CD4-positive, alpha-beta T cell treated with Interleukin-15 for 4 hours (primary cell): ENCODE measurements at regions not wholly inside any gene's neighbourhood (a gene's known extent, or its start where the extent isn't known, plus 50 kb on each side); places are given as distances from the start of the nearest gene placed in this dataset.

ENCODE experiments used
- DNase-seq: peaks from one replicate; pipeline ENCODE4 v3.0.0-alpha.2; 2020; ENCODE audit warnings: low spot score

DNA sequence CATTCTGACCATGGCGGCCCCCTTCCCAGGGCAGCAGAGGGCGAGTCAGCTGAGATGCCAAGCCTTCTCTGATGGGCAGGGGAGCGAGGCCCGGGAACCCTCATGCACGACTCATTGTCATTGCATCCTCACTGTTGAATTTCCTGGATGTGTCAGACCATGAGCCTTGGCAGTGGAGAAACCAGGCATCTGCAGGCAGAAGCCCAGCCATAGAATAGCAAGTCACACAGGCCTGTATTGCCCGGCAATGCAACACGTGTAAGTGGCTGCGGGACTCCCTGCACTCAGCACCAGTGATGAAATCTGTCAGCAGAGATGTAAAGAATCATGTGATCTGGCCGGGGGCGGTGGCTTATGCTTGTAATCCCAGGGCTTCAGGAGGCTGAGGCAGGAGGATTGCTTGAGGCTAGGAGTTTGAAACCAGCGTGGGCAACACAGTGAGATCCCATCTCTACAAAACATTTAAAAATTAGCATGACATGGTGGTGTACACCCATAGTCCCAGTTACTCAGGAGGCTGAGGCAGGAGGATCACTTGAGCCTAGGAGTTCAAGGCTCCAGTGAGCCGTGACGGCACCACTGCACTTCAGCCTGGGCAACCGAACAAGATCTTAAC is 199.7 kb downstream of the KATNAL1 start:
- no peak for DNase-seq

GRCh38 chr13:30107121-30107520 is 200.2 kb downstream of the KATNAL1 start:
- DNase-seq, result no peak

DNA sequence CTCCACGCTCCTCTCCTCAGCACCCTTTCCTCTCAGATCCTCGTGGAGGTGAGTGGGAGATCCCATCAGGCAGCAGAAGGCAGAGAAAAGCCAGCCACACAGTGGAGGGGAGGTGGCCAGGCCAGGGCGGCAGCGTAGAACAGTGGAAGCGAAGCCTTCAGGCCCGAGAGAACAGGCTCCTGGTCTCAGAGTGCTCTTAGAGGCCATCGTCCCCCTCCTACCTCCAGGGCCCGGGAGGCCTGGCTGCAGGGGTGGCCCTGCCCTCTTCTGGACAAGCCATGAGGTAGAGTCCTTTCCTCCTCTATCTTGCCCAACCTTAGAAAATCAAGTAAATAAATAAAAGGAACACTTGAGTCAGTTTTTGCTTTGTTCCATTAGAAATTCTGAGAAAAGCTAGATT is 202.0 kb downstream of the KATNAL1 start:
- DNase-seq, result no peak

- no peak for DNase-seq
These were observed 204.1 kb downstream of the KATNAL1 start for GRCh38 chr13:30103161-30103840.

- DNase-seq, result no peak
These were observed 207.1 kb downstream of the KATNAL1 start for GRCh38 chr13:30100226-30100625.

- no peak for DNase-seq
These were observed 209.7 kb downstream of the KATNAL1 start for GRCh38 chr13:30097701-30098100.

GRCh38 chr13:30097089-30097488 is 210.3 kb downstream of the KATNAL1 start:
- no peak for DNase-seq

DNA sequence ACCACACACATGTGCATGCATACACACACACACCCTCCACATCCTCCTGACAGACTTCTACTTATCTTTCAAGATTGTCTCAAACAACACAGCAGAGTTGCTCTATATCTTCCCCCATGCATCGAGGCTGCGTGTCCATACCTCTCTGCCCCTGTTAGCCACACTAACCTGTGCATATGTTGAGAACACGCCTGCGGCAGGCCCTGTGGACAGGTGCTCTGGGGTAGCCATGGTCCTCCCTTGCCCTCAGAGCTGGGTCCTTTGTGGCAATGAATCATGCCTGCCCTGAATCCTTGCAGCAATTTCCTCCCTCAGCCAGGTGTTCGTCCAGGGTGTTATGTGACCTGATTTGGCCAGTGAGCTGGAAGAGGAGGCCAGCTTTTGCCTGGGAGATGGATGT is 213.3 kb downstream of the KATNAL1 start:
- DNase-seq, result no peak

DNA sequence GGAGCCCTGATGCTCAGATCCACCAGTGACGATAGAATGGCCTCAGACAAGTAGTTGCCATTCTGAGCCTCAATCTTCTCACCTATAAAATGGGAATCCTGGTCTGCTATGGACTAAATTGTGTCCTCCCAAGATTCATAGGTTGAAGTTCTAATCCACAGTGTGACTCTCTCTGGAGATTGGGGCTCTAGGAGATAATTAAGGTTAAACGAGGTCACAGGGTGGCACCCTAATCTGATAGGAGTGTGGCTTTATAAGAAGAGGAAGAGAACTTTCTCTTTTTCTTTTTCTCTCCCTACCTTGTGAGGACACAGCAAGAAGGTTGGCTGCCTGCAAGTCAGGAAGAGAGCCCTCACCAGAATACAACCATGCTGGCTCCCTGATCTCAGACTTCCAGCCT is 214.1 kb downstream of the KATNAL1 start:
- DNase-seq, result no peak

- no peak for DNase-seq
These were observed 215.7 kb downstream of the KATNAL1 start for GRCh38 chr13:30091691-30092090.

- DNase-seq, result no peak
These were observed 216.3 kb downstream of the KATNAL1 start for GRCh38 chr13:30091035-30091434.

GRCh38 chr13:30088312-30088855 is 219.0 kb downstream of the KATNAL1 start:
- DNase-seq, result no peak

DNA sequence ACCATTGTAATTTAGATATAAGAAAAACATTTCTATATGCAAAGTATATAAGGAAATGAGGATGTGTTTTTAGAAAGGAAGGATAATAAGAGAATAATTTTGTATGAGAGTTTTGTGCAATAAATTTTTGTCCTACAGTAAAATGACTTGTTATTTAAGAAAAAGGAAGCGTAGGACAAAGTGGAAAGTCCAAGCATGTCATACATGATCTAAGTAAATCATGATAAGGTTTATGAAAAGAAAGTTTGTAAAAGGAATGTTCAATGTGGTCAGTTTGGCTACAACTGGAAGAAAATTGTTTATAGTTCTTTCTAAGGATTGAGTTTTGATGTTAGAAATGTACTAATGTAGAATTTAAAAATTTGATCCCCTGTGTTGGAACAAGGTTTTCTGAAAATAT is 222.3 kb downstream of the KATNAL1 start:
- no peak for DNase-seq

DNA sequence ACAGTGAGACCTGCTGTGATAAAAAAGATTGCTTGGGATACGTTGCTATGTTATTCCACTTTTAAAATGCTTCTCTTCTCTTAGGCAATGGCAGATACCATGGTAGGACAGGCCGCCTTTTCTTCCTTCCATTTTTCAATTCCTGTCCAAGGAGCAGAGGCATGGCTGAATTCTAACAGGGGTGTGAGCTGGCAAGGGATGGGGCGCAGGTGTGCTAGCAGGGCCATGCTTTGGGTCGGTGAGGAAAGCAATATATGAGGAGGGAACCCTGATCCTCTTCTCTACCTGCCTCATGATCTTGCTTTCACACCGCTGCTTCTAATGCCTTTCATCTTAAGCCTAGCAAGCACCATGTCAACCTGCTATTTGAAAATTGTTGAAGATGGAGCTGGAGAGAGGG is 225.0 kb downstream of the KATNAL1 start:
- no peak for DNase-seq

- DNase-seq, result no peak
These were observed 226.0 kb downstream of the KATNAL1 start for GRCh38 chr13:30081331-30081730.

GRCh38 chr13:30079501-30079900 is 227.8 kb downstream of the KATNAL1 start:
- DNase-seq, result no peak

DNA sequence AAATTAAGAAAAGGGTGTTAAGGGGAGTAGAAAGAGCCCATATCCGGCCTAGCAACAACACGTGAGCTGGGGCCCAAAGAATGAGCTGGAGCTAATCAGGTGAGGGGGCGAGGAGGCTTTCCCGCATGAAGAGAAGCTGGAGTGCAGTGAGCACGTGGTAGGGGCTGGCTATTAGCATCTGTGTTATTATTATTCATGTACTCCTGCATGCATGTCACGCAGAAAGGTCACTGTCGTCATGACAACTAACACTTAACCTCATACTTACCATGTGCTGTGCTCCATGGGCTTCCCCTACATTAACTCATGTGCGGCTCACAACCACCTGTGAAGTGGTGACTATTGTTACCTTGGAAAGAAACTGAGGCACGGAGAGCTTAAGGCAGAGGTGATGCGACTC is 227.6 kb upstream of the UBL3 start:
- no peak for DNase-seq

DNA sequence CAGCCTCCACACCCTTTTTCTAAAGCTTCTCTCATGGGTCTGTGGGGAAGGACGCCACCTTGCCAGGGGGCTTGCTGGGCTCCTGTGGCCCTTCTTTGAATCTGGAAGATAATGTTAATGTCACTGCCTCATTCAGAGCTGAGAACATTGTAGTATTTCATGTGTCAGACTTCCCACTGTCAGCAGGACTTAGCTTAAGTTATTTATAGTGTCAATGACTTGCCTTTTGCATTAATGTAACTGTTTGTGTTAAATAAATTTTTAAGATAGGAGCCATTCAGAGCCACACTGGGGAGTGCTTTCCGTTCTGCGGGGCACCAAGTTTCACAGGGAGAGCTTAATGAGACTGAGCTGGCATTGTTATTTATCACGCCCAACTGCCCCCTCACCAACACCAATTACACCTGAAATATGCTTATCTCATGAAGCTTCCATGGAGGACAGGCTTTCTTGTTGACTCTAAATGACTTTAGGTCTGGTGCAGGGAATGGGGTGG is 226.9 kb upstream of the UBL3 start:
- DNase-seq, result no peak

DNA sequence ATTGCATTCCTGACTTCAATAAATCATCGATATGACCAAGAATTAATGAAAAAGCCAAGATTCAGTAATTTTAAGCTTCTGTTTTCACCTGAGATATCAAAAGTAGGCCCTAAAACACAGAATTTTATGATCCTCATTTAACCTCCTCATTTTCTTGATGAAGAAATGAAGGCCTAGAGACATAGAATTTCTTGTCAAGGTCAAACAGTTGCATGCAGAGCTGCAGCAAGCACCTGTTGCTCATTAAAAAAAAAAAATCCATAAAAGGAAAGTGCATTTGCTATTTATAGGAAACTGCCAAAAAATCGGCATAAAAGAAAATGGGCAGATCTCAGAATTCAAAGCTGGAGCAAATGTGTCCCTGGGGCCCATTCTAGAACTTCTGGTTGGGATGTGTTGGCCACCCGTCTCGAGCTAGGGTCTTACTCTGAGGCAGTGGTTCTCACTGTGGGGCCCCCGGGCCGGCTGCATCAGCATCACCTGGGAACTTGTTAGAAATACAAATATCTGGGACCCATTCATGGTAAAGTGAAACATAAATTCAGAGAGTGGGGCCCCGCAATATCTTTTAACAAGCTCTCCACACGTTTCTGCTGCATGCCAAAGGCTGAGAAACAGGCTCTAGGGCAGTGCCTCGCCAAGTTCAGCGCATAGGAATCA is 224.7 kb upstream of the UBL3 start:
- no peak for DNase-seq

- no peak for DNase-seq
These were observed 224.0 kb upstream of the UBL3 start for GRCh38 chr13:30074431-30074830.

DNA sequence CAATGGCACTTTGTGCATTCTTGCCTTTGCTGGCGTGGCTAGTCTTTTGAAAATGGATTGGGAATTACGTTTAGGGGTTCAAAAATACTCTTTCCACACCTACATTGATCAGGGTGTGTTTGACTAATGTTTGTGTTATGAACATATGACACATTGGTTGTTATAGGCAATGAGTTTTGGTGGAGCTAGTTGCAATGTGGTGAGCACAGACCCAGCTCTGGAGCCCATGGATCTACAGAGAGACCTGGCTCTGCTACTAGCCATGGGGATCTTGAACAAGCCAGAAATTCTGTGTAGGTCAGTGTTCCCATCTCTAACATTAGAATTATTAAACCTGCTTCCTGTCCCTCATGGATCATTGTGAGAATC is 222.4 kb upstream of the UBL3 start:
- DNase-seq, result no peak

- no peak for DNase-seq
These were observed 221.8 kb upstream of the UBL3 start for GRCh38 chr13:30071969-30072817.
